H1 (cell line): ENCODE measurements at regions not wholly inside any gene's neighbourhood (a gene's known extent, or its start where the extent isn't known, plus 50 kb on each side); places are given as distances from the start of the nearest gene placed in this dataset.

Experiments used
- CTCF ChIA-PET: fragments of 300-600 bp; sonication (Branson Sonifier 250); formaldehyde crosslinking; loops from one replicate; lab custom pipeline; 2021; ENCODE audit not compliant: partially characterized antibody; lab: Charles Lee
- POLR2A ChIA-PET: fragments of 300-600 bp; sonication (Branson Sonifier 250); formaldehyde crosslinking; loops from one replicate; lab custom pipeline; 2021; ENCODE audit warnings: inconsistent platforms; ENCODE audit not compliant: partially characterized antibody; lab: Charles Lee
- DNase-seq, 2 experiments: peaks; one replicate each; pipeline versions ENCODE4 v3.0.0 to v3.0.0-alpha.2; 2010 to 2022; ENCODE audit warnings: low spot score in 2 of 2, low read depth in 1 of 2, mixed read lengths in 1 of 2
- FAIRE-seq: peaks from 2 replicates; lab custom pipeline; 2011; peaks lifted over from hg19 to GRCh38; lab: Jason Lieb, UNC
- H2AFZ ChIP-seq: 2 replicates; pipeline ENCODE4 v1.8.1; 2012; ENCODE audit warnings: low read length, inconsistent platforms
- H2AK5ac ChIP-seq: 2 replicates; pipeline ENCODE4 v1.6.1; 2013; ENCODE audit warnings: low read depth, low read length
- H2BK120ac ChIP-seq: replicated peaks from 2 replicates; pipeline ENCODE3; 2013; ENCODE audit warnings: low read depth, low read length, inconsistent platforms
- H2BK12ac ChIP-seq: 2 replicates; pipeline ENCODE4 v1.6.1; 2013; ENCODE audit warnings: low read depth, low read length
- H2BK15ac ChIP-seq: 2 replicates; pipeline ENCODE4 v1.6.1; 2013; ENCODE audit warnings: low read length
- H2BK20ac ChIP-seq: 2 replicates; pipeline ENCODE4 v1.6.1; 2013; ENCODE audit warnings: low read length
- H2BK5ac ChIP-seq: 2 replicates; pipeline ENCODE4 v1.6.1; 2013; ENCODE audit warnings: low read depth, low read length
- H3K14ac ChIP-seq: 2 replicates; pipeline ENCODE4 v1.6.1; 2013; ENCODE audit warnings: inconsistent platforms; ENCODE audit not compliant: insufficient read length
- H3K18ac ChIP-seq: 2 replicates; pipeline ENCODE4 v1.6.1; 2013; ENCODE audit warnings: low read length; ENCODE audit errors: extremely low read depth
- H3K23ac ChIP-seq: 2 replicates; pipeline ENCODE4 v1.6.1; 2013; ENCODE audit warnings: inconsistent platforms; ENCODE audit not compliant: insufficient read length
- H3K23me2 ChIP-seq: 2 replicates; pipeline ENCODE4 v1.6.1; 2013; ENCODE audit warnings: low read depth, low read length
- H3K27ac ChIP-seq: 2 replicates; pipeline ENCODE4 v1.6.1; 2011; ENCODE audit warnings: low read depth, low read length, inconsistent platforms
- H3K27me3 ChIP-seq, 4 experiments: replicated peaks in 1 of 4; 1 replicate in 1 of 4; 2 replicates in 3 of 4; pipeline versions ENCODE4 v1.6.1 to v1.8.1; 2011 to 2013; ENCODE audit warnings: low read length in 3 of 4, mild to moderate bottlenecking in 3 of 4, inconsistent platforms in 2 of 4, mixed read lengths in 2 of 4, moderate library complexity in 1 of 4; ENCODE audit not compliant: control insufficient read depth in 3 of 4, insufficient read depth in 3 of 4; ENCODE audit errors: extremely low read depth in 1 of 4
- H3K36me3 ChIP-seq, 4 experiments: 2 replicates each; pipeline versions ENCODE4 v1.6.1 to v1.8.1; 2011 to 2013; ENCODE audit warnings: mild to moderate bottlenecking in 4 of 4, low read length in 3 of 4, moderate library complexity in 2 of 4, control low read depth in 1 of 4, inconsistent platforms in 1 of 4; ENCODE audit not compliant: insufficient read depth in 4 of 4, control insufficient read depth in 2 of 4
- H3K4ac ChIP-seq: replicated peaks from 2 replicates; pipeline ENCODE3; 2013; ENCODE audit warnings: low read length, low read depth, mixed read lengths, inconsistent platforms; ENCODE audit not compliant: insufficient read length
- H3K4me1 ChIP-seq, 4 experiments: replicated peaks in 1 of 4; 1 replicate in 1 of 4; 2 replicates in 3 of 4; pipeline versions ENCODE4 v1.6.1 to v1.8.1; 2011 to 2013; ENCODE audit warnings: low read length in 3 of 4, inconsistent platforms in 2 of 4, mixed read lengths in 1 of 4; ENCODE audit not compliant: insufficient read depth in 4 of 4, control insufficient read depth in 3 of 4
- H3K4me2 ChIP-seq, 2 experiments: 2 replicates each; pipeline versions ENCODE4 v1.6.1 to v1.8.1; 2011 to 2013; ENCODE audit warnings: low read depth in 2 of 2, low read length in 2 of 2, control low read depth in 1 of 2, inconsistent platforms in 1 of 2, mild to moderate bottlenecking in 1 of 2; ENCODE audit not compliant: insufficient read depth in 1 of 2
- H3K4me3 ChIP-seq, 4 experiments: fragments of 200-600, 300-600 bp in 1 of 4; sonication (generic), shearing (Covaris generic), sonication (Bioruptor Twin) in 1 of 4; 2 replicates each; pipeline versions ENCODE4 v1.5.1 to v1.8.1; 2011 to 2016; ENCODE audit warnings: low read length in 4 of 4, low read depth in 3 of 4, control low read depth in 2 of 4, inconsistent platforms in 2 of 4, mild to moderate bottlenecking in 2 of 4, mixed read lengths in 1 of 4, moderate library complexity in 1 of 4; ENCODE audit not compliant: insufficient read depth in 2 of 4; ENCODE audit errors: extremely low read depth in 1 of 4
- H3K56ac ChIP-seq: replicated peaks from 2 replicates; pipeline ENCODE3; 2013; ENCODE audit warnings: low read depth, mild to moderate bottlenecking, mixed read lengths, low read length, inconsistent platforms; ENCODE audit not compliant: insufficient read length
- H3K79me1 ChIP-seq: 2 replicates; pipeline ENCODE4 v1.6.1; 2013; ENCODE audit warnings: low read depth, low read length, control low read depth
- H3K79me2 ChIP-seq, 2 experiments: 2 replicates each; pipeline versions ENCODE4 v1.6.1 to v1.8.1; 2012 to 2013; ENCODE audit warnings: low read length in 2 of 2, mild to moderate bottlenecking in 2 of 2, inconsistent platforms in 1 of 2; ENCODE audit not compliant: insufficient read depth in 2 of 2, control insufficient read depth in 1 of 2
- H3K9ac ChIP-seq, 4 experiments: replicated peaks in 1 of 4; 1 replicate in 1 of 4; 2 replicates in 3 of 4; pipeline versions ENCODE4 v1.6.1 to v1.8.1; 2011 to 2013; ENCODE audit warnings: low read depth in 3 of 4, low read length in 3 of 4, control low read depth in 2 of 4, mild to moderate bottlenecking in 2 of 4, moderate library complexity in 2 of 4, inconsistent platforms in 1 of 4; ENCODE audit errors: extremely low read depth in 1 of 4
- H3K9me3 ChIP-seq, 2 experiments: 2 replicates each; pipeline versions ENCODE4 v1.6.1 to v1.8.1; 2012 to 2013; ENCODE audit warnings: mild to moderate bottlenecking in 2 of 2, moderate library complexity in 2 of 2, control low read depth in 1 of 2, inconsistent platforms in 1 of 2, low read depth in 1 of 2, low read length in 1 of 2, mixed read lengths in 1 of 2; ENCODE audit not compliant: insufficient read depth in 2 of 2
- H4K20me1 ChIP-seq, 2 experiments: replicated peaks in 1 of 2; 2 replicates each; pipeline versions ENCODE3 to v1.8.1; 2011 to 2013; ENCODE audit warnings: inconsistent platforms in 2 of 2, low read length in 2 of 2, mild to moderate bottlenecking in 1 of 2; ENCODE audit not compliant: insufficient read depth in 2 of 2, control insufficient read depth in 1 of 2
- H4K5ac ChIP-seq: 2 replicates; pipeline ENCODE4 v1.6.1; 2013; ENCODE audit warnings: low read length, low read depth, mixed read lengths, inconsistent platforms; ENCODE audit not compliant: insufficient read length
- H4K8ac ChIP-seq: 2 replicates; pipeline ENCODE4 v1.8.0; 2013; ENCODE audit warnings: mild to moderate bottlenecking, moderate library complexity, low read length, inconsistent platforms; ENCODE audit not compliant: insufficient read depth; ENCODE audit errors: extremely low read depth
- H4K91ac ChIP-seq: replicated peaks from 2 replicates; pipeline ENCODE3; 2013; ENCODE audit warnings: low read length, mixed read lengths, inconsistent platforms; ENCODE audit not compliant: insufficient read length
- ATF2 ChIP-seq: IDR thresholded peaks from 2 replicates; pipeline ENCODE4 v1.6.1; 2012; ENCODE audit warnings: low read length, inconsistent platforms
- JUN ChIP-seq: IDR thresholded peaks from 2 replicates; pipeline ENCODE4 v1.6.1; 2011; ENCODE audit warnings: low read depth, mild to moderate bottlenecking, improper control_type of control experiment, low read length
- JUND ChIP-seq: IDR thresholded peaks from 2 replicates; pipeline ENCODE4 v1.6.1; 2011; ENCODE audit warnings: mild to moderate bottlenecking, improper control_type of control experiment, low read length
- KDM4A ChIP-seq: IDR thresholded peaks from one replicate; pipeline ENCODE4 v1.7.1; 2012; ENCODE audit warnings: low read depth, mild to moderate bottlenecking, moderate library complexity, low read length, inconsistent platforms; ENCODE audit not compliant: severe bottlenecking
- NANOG ChIP-seq: IDR thresholded peaks from 2 replicates; pipeline ENCODE4 v1.6.1; 2011; ENCODE audit warnings: low read length, low read depth, mild to moderate bottlenecking, inconsistent platforms; ENCODE audit not compliant: insufficient read depth, poor library complexity, severe bottlenecking
- POLR2AphosphoS5 ChIP-seq: IDR thresholded peaks from 2 replicates; pipeline ENCODE4 v1.6.1; 2011; ENCODE audit warnings: low read depth, low read length
- RAD21 ChIP-seq, 2 experiments: IDR thresholded peaks in 1 of 2; conservative IDR thresholded peaks in 1 of 2; 2 replicates each; pipeline ENCODE4 v1.6.1; 2011; ENCODE audit warnings: low read depth in 2 of 2, low read length in 2 of 2, improper control_type of control experiment in 1 of 2, inconsistent platforms in 1 of 2, mild to moderate bottlenecking in 1 of 2, moderate library complexity in 1 of 2
- SAP30 ChIP-seq: fragments of 300-600 bp; sonication (generic); IDR thresholded peaks from 2 replicates; pipeline ENCODE4 v1.7.1; 2012; ENCODE audit warnings: low read length, moderate library complexity, mild to moderate bottlenecking, inconsistent platforms; ENCODE audit not compliant: insufficient read depth, insufficient replicate concordance
- SIX5 ChIP-seq: IDR thresholded peaks from 2 replicates; pipeline ENCODE4 v1.6.1; 2011; ENCODE audit warnings: mild to moderate bottlenecking, low read depth, low read length
- SUZ12 ChIP-seq: fragments of 200-600 bp; sonication (generic); IDR thresholded peaks from 2 replicates; pipeline ENCODE4 v1.6.1; 2012; ENCODE audit warnings: mild to moderate bottlenecking, inconsistent platforms, low read length, moderate library complexity, mixed read lengths
- TAF7 ChIP-seq: optimal IDR thresholded peaks from 2 replicates; pipeline ENCODE3; 2011; ENCODE audit warnings: low read depth, mild to moderate bottlenecking, inconsistent platforms, low read length, moderate library complexity, borderline replicate concordance
- WGBS, 2 experiments: shearing (Covaris generic) in 1 of 2; methylation state at CpG; one replicate each; pipeline versions ENCODE4 v1.1.6 to v1.1.7; 2013 to 2015; ENCODE audit warnings: low lambda C conversion rate in 2 of 2, mixed read lengths in 2 of 2, inconsistent platforms in 1 of 2, low coverage in 1 of 2, missing lambda C conversion rate in 1 of 2; ENCODE audit not compliant: insufficient replicate concordance in 2 of 2, insufficient coverage in 1 of 2, insufficient read length in 1 of 2; ENCODE audit errors: extremely low coverage in 1 of 2, missing lambda C conversion rate in 1 of 2; 5-methylcytosine and 5-hydroxymethylcytosine counted together
- TF ChIP-seq, protein P1 (sequence below): IDR thresholded peaks from 2 replicates; pipeline ENCODE4 v1.6.1; 2012; ENCODE audit warnings: inconsistent platforms

GRCh38 chr2:144798989-144799388, 279.1 kb upstream of the ZEB2 start:
- H3K23ac ChIP-seq, result no peak overlapping the region
- H3K56ac ChIP-seq, result no peak overlapping the region
- no peak overlapping the region for H2BK120ac ChIP-seq
- H2BK20ac ChIP-seq, result no peak overlapping the region
- H3K14ac ChIP-seq, result no peak overlapping the region
- no peak overlapping the region for H2BK15ac ChIP-seq
- no peaks in the 10 kb centered on the region for H3K4me1 ChIP-seq
- no peaks in the 10 kb centered on the region for H3K79me2 ChIP-seq
- H3K79me1 ChIP-seq, result no peaks in the 10 kb centered on the region
- H3K4ac ChIP-seq, result no peak overlapping the region
- ChIA-PET CTCF (no interaction called here), POLR2A (no interaction called here)
- no peak overlapping the region for H3K9ac ChIP-seq
- 93% methylated on average over 3 of the region's 3 CpGs; no CpG with 5 or more reads in 1 of the 2 experiments for WGBS, 2 experiments
- H4K91ac ChIP-seq, result no peak overlapping the region
- H4K20me1 ChIP-seq, result no peaks in the 10 kb centered on the region
- no peak overlapping the region for H3K27ac ChIP-seq
- H3K4me2 ChIP-seq, result no peak overlapping the region
- H4K5ac ChIP-seq, result no peak overlapping the region
- H2BK5ac ChIP-seq, result no peak overlapping the region
- H3K23me2 ChIP-seq, result no peaks in the 10 kb centered on the region
- H3K36me3 ChIP-seq, result no peaks in the 10 kb centered on the region
- no peaks in the 10 kb centered on the region for H3K9me3 ChIP-seq
- H3K4me3 ChIP-seq, result no peak overlapping the region
- no peak overlapping the region for H2AK5ac ChIP-seq
- FAIRE-seq, result no peak
- no peak overlapping the region for H4K8ac ChIP-seq
- H2AFZ ChIP-seq, result no peak overlapping the region
- peaks cover 0 to 1% (median 0%) of the 10 kb centered on the region in 4 experiments; a peak in 1 of 7 replicates for H3K27me3 ChIP-seq
- no peak overlapping the region for H3K18ac ChIP-seq
- H2BK12ac ChIP-seq, result no peak overlapping the region
- no peak for DNase-seq
- no peak for TF ChIP-seq JUND
- no peak for TF ChIP-seq POLR2AphosphoS5
- TF ChIP-seq NANOG, result no peak
- no peak for TF ChIP-seq JUN
- TF ChIP-seq TAF7, result no peak
- no peak for TF ChIP-seq SAP30
- TF ChIP-seq KDM4A, result no peak
- TF ChIP-seq SUZ12, result no peak
- no peak for TF ChIP-seq SIX5
- no peak for TF ChIP-seq ATF2
- no peak for TF ChIP-seq RAD21 (IDR thresholded peaks at IDR 0.05 in 1 of 2, conservative IDR thresholded peaks at IDR 0.05 in 1 of 2; ENCODE audit: low read depth in 2 of 2, low read length in 2 of 2)
- TF ChIP-seq, protein P1, sequence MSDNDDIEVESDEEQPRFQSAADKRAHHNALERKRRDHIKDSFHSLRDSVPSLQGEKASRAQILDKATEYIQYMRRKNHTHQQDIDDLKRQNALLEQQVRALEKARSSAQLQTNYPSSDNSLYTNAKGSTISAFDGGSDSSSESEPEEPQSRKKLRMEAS, result no peak
